AG10803 (cell line): ENCODE measurements at regions not wholly inside any gene's neighbourhood (a gene's known extent, or its start where the extent isn't known, plus 50 kb on each side); places are given as distances from the start of the nearest gene placed in this dataset.

Experiments used
- DNase-seq: peaks from one replicate; pipeline ENCODE4 v3.0.0; 2010; ENCODE audit warnings: low read depth
- H3K4me3 ChIP-seq: 2 replicates; pipeline ENCODE4 v1.5.1; 2011; ENCODE audit warnings: mild to moderate bottlenecking, low read length, control low read depth
- TF ChIP-seq, protein P1 (sequence below): conservative IDR thresholded peaks from 2 replicates; pipeline ENCODE4 v1.5.1; 2011; ENCODE audit warnings: mild to moderate bottlenecking, low read length, control low read depth, inconsistent platforms

DNA sequence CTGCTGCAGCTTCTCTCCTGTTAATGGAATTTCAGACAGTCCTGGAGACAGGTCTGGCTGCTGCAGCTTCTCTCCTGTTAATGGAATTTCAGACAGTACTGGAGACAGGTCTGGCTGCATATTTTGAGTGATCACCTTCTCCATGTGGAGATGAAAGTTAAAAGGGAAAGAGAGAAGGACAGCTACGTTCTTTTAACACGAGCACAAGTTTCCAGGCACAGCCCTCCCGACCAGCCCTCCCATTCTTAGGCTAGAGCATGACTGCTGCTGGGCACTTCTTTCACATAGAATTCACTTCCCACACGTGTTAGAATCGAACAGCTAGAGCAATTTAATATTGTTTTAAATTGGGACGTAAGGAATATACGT, 133.3 kb upstream of the DMRT1 start:
- peak overlapping the region; percentile 59 for H3K4me3 ChIP-seq
- TF ChIP-seq, protein P1, sequence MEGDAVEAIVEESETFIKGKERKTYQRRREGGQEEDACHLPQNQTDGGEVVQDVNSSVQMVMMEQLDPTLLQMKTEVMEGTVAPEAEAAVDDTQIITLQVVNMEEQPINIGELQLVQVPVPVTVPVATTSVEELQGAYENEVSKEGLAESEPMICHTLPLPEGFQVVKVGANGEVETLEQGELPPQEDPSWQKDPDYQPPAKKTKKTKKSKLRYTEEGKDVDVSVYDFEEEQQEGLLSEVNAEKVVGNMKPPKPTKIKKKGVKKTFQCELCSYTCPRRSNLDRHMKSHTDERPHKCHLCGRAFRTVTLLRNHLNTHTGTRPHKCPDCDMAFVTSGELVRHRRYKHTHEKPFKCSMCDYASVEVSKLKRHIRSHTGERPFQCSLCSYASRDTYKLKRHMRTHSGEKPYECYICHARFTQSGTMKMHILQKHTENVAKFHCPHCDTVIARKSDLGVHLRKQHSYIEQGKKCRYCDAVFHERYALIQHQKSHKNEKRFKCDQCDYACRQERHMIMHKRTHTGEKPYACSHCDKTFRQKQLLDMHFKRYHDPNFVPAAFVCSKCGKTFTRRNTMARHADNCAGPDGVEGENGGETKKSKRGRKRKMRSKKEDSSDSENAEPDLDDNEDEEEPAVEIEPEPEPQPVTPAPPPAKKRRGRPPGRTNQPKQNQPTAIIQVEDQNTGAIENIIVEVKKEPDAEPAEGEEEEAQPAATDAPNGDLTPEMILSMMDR = no peak
- no peak for DNase-seq

DNA sequence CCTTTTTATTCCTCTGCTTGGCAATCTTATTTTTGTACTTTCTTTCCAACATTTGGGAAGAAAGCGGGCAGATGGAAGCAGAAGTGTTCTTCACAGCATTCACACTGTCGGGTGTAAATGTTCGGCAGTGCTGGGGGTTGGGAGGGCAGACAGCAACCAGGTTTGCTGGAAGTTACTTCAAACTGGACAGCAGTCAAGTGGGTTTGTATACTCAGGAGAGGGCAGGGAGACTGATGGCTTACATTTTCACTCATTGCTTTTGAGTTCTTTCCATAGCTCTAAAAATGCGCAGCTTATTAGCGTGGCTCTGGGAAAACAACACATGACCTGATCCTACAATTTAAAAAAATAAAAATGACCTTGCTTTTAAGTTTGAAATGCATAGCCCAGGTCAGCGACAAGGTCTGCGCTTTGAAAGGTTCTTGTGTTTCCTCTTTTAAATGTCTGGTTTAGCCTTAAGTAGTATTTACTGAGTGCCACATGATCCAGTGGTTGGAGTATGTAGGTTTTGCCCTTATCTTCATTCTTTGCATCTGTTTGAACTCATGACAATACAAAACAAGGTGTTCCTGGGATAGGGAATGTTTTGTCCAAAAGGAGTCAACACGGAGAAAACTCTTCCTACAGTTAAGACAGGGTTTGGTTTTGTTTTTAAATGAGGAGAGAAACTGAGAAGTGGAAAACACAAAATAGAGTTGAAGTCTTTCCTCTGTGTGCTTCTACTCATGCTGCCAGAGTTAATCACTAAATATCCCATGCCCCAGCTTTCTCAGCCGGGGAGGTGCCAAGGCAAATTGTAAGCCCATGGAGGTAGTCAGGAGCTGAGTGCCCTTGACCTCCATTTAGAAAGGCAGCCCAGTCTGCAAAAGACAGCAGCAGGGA, 132.7 kb upstream of the DMRT1 start:
- DNase-seq = no peak
- TF ChIP-seq, protein P1 = no peak
- peak overlapping the region; percentile 59 for H3K4me3 ChIP-seq

DNA sequence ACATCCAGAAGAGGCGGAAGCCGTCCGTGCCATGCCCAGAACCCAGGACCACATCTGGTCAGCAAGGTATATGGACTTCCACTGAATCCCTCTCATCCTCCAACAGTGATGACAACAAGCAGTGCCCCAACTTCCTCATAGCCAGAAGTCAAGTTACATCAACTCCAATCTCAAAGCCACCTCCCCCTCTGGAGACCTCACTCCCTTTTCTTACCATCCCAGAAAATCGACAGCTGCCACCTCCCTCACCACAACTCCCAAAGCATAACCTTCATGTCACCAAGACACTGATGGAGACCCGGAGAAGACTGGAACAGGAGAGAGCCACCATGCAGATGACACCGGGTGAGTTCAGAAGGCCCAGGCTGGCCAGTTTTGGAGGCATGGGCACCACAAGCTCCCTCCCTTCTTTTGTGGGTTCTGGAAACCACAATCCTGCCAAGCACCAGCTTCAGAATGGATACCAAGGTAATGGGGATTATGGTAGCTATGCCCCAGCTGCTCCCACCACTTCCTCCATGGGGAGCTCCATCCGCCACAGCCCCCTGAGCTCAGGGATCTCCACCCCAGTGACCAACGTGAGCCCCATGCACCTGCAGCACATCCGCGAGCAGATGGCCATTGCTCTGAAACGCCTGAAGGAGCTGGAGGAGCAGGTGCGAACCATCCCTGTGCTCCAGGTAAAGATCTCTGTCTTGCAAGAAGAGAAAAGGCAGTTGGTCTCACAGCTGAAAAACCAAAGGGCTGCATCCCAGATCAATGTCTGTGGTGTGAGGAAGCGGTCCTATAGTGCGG, 130.3 kb upstream of the DMRT1 start:
- TF ChIP-seq, protein P1 = no peak

DNA sequence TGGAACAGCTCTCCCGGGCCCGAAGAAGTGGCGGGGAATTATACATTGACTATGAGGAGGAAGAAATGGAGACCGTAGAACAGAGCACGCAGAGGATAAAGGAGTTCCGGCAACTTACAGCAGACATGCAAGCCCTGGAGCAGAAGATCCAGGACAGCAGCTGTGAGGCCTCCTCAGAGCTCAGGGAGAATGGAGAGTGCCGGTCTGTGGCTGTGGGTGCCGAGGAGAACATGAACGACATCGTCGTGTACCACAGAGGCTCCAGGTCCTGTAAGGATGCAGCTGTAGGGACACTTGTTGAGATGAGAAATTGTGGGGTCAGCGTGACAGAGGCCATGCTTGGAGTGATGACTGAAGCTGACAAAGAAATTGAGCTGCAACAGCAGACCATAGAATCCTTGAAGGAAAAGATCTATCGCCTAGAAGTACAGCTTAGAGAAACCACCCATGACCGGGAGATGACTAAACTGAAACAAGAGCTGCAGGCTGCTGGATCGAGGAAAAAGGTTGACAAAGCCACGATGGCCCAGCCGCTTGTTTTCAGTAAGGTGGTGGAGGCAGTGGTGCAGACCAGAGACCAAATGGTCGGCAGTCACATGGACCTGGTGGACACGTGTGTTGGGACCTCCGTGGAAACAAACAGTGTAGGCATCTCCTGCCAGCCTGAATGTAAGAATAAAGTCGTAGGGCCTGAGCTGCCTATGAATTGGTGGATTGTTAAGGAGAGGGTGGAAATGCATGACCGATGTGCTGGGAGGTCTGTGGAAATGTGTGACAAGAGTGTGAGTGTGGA, 129.5 kb upstream of the DMRT1 start:
- DNase-seq = no peak
- TF ChIP-seq, protein P1 = no peak
- H3K4me3 ChIP-seq = no peak overlapping the region

More for the DNA sequence above, 130.3 kb upstream of the DMRT1 start:
- no peak for DNase-seq
- no peak overlapping the region for H3K4me3 ChIP-seq

DNA sequence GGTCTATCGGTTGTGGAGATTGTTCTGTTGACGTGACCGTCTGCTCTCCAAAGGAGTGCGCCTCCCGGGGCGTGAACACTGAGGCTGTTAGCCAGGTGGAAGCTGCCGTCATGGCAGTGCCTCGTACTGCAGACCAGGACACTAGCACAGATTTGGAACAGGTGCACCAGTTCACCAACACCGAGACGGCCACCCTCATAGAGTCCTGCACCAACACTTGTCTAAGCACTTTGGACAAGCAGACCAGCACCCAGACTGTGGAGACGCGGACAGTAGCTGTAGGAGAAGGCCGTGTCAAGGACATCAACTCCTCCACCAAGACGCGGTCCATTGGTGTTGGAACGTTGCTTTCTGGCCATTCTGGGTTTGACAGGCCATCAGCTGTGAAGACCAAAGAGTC, 128.9 kb upstream of the DMRT1 start:
- no peak for DNase-seq
- TF ChIP-seq, protein P1 = no peak
- no peak overlapping the region for H3K4me3 ChIP-seq

DNA sequence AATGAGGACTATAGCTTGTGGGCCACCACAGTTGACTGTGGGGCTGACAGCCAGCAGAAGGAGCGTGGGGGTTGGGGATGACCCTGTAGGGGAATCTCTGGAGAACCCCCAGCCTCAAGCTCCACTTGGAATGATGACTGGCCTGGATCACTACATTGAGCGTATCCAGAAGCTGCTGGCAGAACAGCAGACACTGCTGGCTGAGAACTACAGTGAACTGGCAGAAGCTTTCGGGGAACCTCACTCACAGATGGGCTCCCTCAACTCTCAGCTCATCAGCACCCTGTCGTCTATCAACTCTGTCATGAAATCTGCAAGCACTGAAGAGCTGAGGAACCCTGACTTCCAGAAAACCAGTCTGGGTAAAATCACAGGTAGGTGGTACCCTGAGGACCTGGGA, 128.4 kb upstream of the DMRT1 start:
- TF ChIP-seq, protein P1 = no peak
- H3K4me3 ChIP-seq = no peak overlapping the region; the same call in 1 of the 2 replicates
- DNase-seq = no peak
